Tibial nerve (tissue), 3 donors: ENCODE measurements at regions not wholly inside any gene's neighbourhood (a gene's known extent, or its start where the extent isn't known, plus 50 kb on each side); places are given as distances from the start of the nearest gene placed in this dataset.

Experiments used
- CTCF ChIP-seq, 5 experiments: fragments of 200-600 bp in 3 of 5; fragments of 450-650 bp in 2 of 5; sonication (generic) in 3 of 5; IDR thresholded peaks; one replicate each; pipeline ENCODE4 v1.5.1; 2016 to 2019; ENCODE audit warnings: antibody characterized with exemption in 5 of 5, mild to moderate bottlenecking in 3 of 5, moderate library complexity in 2 of 5
- POLR2A ChIP-seq, 2 donors: fragments of 450-650 bp; IDR thresholded peaks; one replicate each; pipeline ENCODE4 v1.6.1; 2017; ENCODE audit warnings: antibody characterized with exemption in 2 of 2, mild to moderate bottlenecking in 2 of 2, moderate library complexity in 2 of 2

GRCh38 chr3:153438271-153438670 is 276.2 kb downstream of the RAP2B start:
- TF ChIP-seq CTCF (IDR thresholded peaks at IDR 0.05): no peak
- no peak for TF ChIP-seq POLR2A (IDR thresholded peaks at IDR 0.05)
